Vagina (tissue), 2 donors: ENCODE measurements at regions not wholly inside any gene's neighbourhood (a gene's known extent, or its start where the extent isn't known, plus 50 kb on each side); places are given as distances from the start of the nearest gene placed in this dataset.

Source experiments
- CTCF ChIP-seq, 3 experiments: fragments of 450-650 bp in 2 of 3; fragments of 200-600 bp in 1 of 3; sonication (generic) in 1 of 3; IDR thresholded peaks; one replicate each; pipeline ENCODE4 v1.5.1; 2017 to 2019; ENCODE audit warnings: antibody characterized with exemption in 3 of 3, mild to moderate bottlenecking in 2 of 3, moderate library complexity in 2 of 3
- POLR2A ChIP-seq, 2 donors: fragments of 450-650 bp; IDR thresholded peaks; one replicate each; pipeline ENCODE4 v1.6.1; 2017; ENCODE audit warnings: antibody characterized with exemption in 2 of 2, mild to moderate bottlenecking in 2 of 2, moderate library complexity in 2 of 2
- POLR2AphosphoS5 ChIP-seq, 2 donors: sonication (generic); formaldehyde crosslinking; IDR thresholded peaks; one replicate each; pipeline ENCODE4 v1.9.0; 2017; ENCODE audit warnings: antibody characterized with exemption in 2 of 2, mild to moderate bottlenecking in 2 of 2, low read depth in 1 of 2; ENCODE audit not compliant: insufficient read depth in 1 of 2

DNA sequence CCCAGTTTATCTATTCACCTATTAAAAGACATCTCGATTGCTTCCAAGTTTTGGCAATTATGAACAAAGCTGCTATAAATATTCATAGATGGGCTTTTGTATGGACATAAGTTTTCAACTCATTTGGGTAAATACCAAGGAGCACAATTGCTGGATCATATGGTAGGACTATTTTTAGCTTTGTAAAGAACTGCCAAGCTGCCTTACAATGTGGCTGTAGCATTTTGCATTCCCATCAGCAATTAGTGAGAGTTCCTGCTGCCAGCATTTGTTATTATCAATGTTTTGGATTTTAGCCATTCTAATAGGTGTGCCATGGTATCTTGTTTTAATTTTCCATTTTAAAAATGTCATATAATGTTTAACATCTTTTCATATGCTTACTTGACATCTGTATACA lies 475.6 kb upstream of the NCAM2 start:
- TF ChIP-seq CTCF (IDR thresholded peaks at IDR 0.05) (no peak), POLR2AphosphoS5 (IDR thresholded peaks at IDR 0.05; ENCODE audit: insufficient read depth in 1 of 2, low read depth in 1 of 2) (no peak), POLR2A (IDR thresholded peaks at IDR 0.05) (no peak)
